ENCODE measurements at regions not wholly inside any gene's neighbourhood (a gene's known extent, or its start where the extent isn't known, plus 50 kb on each side); places are given as distances from the start of the nearest gene placed in this dataset.
A peak's percentile ranks its signal among the peaks of the same experiment; 100 is the strongest.

DNA sequence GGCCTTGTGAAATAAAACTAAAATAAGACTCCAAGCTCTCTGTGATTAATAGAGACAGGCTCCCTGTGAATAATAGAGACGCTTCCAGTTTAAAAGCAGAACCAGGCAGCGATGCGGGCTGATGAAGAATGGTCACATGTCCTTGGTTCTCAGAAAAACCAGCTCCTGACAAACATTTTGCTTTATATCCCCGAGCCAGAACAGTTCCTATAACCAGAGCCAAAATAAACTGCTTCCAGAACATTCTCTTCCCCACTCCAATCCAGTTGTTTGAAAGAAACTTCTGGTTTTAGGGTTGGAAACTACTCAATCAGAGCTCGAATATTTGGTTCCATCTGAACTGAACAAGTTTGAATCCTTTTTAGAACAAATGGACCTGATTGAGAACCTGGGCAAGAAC, 213.7 kb downstream of the TSN start:
- DNase-seq (ENCODE audit: low read depth), result no peak

- no peak for DNase-seq (ENCODE audit: low read depth)
These were observed 214.6 kb downstream of the TSN start for GRCh38 chr2:121969766-121970639.

DNA sequence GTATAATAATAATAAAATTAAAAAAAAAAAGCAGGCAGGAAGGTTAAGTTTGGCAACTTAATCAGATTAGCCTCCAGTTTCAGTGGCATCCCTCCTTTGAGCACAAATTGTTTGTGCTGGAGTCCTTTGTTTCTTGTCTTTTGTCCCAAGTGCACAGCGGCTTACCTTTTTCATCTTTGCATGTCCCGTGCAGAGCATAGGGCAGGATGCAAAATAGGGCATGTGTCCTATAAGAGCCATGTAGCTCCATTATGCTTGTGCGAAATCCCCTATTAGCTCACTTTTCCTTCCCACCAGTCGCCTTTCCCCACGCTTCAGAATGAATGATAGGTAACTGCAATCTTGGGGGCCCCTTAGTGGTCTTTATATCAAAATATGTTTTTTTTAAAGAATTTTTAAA, 216.8 kb downstream of the TSN start:
- no peak for DNase-seq (ENCODE audit: low read depth)

DNA sequence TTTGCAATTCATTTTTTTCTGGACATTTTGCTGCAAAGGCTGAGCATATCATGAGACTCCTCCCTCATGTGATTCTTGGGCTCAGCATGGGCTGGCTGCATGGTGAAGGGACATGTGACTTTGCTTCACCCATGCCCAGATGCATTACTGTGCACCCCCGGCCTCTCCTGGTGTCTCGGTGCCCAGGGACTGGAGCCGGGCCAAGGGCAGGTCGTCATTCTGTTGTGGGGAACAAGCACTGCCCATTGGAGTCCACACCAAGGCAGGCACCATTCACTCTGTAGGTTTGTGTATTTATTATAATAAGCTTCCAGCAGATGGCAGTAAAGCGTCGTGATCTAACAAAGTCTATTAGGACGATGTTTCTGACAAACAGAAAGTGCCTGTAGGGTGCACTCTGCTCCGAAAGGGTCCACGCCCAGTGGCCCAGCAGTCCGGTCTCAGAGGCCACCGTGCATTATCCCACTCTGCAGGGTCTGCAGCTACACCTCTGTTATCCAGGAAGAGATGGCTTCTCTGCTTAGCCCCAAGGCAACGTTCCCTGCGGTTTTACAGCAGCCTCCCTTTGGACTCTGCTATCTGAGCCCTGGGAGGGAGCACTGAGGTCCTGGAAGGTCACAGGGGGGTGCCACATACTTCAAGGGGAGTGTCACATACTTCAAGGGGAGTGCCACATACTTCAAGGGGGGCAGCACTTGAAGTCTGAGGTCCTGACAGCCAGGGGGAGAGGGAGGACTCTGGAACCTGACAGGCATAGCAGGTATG, 219.6 kb downstream of the TSN start:
- DNase-seq (ENCODE audit: low read depth), result peak; percentile 3

DNA sequence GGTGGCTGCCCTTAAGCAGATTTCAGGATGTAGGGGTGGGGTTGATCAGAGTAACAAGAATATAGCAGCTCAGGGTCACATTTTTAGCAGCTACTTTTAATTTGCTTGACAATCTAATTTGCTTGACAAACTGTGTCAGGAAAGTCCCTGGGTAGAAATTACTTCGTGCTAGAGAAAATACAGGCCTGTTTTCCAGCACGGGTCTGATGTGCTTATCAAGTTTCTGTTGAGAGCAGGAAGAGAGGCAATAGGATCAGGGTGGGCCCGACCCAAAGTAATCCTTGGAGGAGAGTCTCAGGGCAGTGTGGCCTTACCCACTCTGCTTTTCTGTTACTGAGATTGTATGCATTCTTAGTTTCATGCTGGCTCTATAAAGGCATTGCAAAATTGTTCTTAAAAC, 221.5 kb downstream of the TSN start:
- DNase-seq (ENCODE audit: low read depth), result no peak

DNA sequence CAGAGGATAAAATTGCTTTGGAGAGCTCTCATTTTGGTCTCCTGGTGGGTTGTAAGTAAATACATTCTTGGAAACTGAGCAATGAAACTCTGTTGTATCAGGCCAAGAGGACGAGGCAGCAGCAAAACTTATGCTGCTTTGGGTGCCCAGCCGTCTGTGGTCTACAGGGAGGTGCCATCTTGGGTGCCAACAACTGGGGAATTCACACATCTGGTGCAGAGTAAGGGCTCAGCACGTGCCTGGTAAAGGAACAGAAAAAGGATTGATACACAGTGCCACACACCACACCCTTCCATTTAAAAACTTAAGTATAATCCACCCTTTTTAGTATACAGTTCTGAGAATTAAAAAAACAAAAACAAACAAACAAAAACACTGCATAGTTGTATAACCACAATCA, 221.9 kb downstream of the TSN start:
- DNase-seq (ENCODE audit: low read depth), result no peak

- no peak for DNase-seq (ENCODE audit: low read depth)
These were observed 237.2 kb downstream of the TSN start for GRCh38 chr2:121992700-121993099.

GRCh38 chr2:121993682-121994081, 238.2 kb downstream of the TSN start:
- no peak for DNase-seq (ENCODE audit: low read depth)

DNA sequence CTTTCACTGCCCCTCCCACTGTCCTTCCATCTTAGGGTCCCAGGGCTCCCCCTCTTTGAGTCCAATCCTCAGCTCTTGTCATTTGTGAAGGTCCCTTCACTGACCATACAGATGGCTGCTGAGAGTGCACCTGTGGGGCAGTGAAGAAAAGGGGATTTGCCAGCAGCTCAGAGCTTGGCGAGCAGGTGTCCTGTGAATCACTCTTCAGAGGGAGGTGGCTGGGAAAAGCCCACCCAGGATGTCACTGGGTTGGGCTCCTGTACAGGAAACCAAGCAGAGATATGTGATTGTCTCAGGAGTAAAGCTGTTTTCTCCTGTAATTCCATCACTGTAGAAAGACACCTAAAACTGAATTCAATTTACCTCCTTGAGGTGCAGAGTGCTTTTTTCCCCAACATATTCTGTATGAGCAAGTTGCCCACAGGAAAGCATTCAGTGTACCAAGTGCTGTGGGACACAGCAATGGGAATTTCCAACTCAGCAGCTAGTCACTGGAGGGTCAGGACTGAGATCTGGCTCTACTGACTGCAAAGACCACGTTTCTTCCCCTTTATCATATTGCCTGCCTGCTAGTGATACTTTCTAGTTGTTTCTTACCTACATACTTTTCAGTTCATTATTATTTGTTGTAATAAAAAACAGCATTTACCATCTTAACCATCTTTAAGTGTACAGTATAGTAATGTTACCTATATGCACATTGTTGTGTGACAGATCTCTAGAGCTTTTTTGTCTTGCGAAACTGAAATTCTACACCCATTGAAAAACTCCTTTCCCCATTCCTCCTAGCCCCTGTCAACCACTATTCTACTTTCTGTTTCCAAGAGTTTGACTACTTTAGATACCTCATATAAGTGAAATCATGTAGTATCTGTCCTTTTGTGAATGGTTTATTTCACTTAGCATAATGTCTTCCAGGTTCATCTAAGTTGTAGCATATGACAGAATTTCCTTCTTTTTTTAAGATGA, 239.1 kb downstream of the TSN start:
- no peak for DNase-seq (ENCODE audit: low read depth)

DNA sequence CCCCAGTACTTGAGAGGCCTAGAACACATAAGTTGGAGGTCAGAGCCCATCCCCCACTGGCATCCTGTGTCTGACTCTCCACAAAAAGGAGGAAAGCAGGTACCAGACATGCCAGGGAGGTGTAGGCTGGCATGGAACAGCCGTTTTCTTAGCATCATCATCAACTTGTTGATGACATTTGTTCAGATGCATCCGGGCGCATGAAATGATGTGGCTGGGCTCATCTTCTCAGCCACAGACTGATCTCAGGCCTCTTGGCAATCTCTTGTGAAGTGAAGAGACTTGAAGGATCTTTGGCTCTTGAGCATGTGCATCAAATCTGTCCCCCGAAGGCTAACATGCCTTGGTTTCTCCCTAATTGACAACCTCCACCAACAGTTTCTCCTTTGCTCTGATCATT, 243.3 kb downstream of the TSN start:
- DNase-seq (ENCODE audit: low read depth), result no peak

DNA sequence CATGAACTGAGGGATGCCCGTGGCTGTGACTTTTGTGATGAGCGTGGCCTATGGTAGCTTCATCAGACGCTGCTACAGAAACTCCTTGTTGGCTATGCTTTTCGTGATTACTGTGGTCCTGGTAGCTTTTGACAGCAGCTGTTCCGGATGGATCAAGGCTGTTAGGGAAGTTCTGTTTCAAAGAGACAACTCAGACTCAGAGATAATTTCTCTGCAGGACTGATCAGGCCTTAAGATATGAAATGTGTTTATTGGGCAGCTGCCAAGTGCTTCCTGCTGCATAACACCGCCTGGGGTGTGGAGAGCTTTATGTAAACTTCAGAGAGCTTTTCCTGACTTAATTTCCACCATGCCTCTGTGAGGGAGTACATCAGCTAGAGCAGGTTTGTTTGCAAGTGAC, 243.8 kb downstream of the TSN start:
- no peak for DNase-seq (ENCODE audit: low read depth)

DNA sequence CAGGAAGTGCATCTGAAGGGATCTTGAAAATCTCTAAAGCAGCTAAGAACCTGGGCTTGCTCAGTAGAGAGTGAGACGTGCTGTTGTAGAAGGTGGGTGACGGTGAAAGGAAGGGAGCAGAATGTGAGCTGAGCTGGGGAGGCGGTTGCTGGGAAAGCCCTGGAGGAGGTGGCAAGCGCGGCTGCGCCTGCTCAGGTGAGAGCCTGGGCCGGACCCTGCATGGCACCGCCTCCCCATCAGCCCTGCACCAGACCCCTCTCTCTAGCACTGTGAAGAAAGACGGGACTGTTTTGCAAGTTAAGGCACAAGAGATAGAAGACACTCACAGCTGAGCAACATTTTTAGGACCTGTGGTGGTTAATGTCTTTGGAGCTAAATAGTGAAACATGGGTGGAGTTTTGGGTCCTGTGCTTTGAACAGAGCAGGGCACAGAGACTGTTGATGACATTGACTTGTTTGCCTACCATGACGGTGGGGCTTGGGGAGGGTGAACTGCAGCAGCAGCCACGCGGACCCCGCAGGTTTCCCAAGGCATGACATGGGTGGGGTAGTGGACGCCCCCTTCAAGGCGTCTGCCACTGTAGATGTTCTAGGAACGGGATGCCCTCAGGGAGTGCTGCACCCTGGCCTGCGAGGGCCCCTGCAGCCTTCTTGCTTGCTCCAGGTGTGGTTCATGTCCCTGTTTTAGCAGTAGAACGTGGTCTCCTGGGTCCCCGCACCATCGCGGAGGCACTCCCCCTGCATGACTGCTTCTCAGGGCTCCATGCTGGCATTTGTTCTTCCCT, 245.3 kb downstream of the TSN start:
- DNase-seq (ENCODE audit: low read depth), result no peak

- DNase-seq (ENCODE audit: low read depth), result no peak
These were observed 246.0 kb downstream of the TSN start for GRCh38 chr2:122001441-122001874.

- no peak for DNase-seq (ENCODE audit: low read depth)
These were observed 247.9 kb downstream of the TSN start for GRCh38 chr2:122003196-122003940.

DNA sequence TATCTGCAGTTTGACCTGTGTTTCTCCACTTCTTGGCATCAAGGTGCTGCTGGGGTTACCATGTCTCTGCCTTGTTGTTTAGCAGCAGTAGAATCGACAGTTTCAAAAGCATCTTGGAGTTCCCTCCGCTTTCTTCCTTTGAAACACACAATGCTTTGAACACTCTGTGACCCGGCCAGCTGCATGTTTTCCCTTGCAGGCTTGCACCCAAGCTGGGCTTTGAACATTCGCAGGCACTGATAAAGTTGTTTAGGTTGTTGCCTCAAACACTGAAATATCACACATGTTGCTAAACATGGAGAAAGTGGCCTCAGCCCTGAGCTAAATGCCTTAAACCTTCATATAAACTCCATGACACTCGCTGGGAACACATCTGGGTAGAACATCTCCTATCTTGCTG, 251.7 kb downstream of the TSN start:
- no peak for DNase-seq (ENCODE audit: low read depth)

DNA sequence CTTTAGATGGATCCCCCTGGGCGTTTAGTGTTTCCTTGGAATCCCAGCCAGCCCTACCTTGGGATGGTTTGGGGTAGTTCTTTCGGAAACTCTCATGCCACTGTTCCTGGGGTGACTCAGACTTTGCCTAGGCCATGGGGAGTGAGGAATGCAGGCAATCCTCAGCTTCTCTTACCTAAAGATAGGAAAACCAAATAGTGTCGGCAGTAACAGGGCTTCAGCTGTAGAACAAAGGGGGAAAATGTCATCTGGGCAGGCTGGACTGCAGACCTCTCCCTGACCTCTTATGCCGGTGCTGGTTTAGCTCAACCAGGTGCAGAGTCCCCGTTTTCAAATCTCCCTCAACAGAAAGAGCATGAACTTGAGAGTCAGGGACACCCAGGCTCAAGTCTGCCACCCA, 252.1 kb downstream of the TSN start:
- DNase-seq (ENCODE audit: low read depth), result no peak

DNA sequence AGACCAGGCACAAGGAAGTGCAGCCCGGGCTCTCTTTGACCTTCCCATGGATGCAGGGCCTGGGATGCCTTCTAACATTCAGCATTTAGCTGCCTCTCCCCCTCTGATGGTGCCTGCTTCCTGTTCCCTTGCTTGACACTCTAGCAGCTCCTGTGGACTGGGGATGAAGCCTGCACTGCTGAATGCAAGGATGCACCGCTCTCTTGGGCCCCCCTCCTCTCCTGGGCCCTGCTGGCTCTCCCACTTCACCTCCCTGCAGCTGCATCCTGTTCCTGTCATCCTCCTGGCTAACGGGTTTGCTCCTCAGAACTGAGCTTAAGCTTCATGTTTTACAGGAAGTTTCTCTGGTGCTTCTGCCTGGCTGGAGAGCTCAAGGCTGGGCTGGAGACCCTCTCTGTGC, 254.1 kb downstream of the TSN start:
- DNase-seq (ENCODE audit: low read depth), result no peak

DNA sequence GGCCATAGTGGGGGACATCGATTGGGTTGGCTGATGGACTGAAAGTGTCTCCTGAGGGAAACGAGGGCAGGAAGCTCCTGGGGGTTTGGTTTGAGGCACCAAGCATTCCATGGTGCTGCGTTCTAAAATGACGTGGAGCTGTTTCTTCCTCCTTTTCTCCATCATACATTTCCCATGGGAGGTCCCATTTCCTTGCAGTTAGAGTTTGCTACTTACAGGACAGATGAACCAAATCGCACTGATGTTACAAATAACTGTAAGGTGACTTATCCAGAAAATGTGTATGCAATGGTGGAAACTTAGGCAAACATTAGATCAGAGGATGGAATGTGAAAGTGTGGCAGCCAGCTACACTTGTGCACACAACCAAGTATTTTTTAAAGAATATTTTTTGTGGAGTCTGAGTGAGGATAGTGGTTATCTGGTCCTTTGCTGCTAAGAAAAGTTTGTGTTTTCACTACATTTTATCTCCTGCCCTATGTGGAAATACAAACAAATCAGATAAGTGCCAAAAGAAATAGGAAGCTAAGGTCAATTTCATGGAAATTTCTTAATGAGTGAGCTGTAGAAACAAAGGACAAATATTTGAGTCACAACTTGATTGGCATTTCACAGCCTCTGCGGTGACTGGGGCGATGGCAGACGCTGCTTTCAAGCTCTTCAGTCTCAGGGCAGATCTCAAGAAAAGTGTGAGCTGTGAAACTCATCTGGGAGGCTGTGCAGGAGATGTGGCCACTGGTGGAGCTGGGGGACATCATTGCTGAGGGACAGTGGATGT, 256.2 kb downstream of the TSN start:
- DNase-seq (ENCODE audit: low read depth), result no peak

- no peak for DNase-seq (ENCODE audit: low read depth)
These were observed 263.3 kb downstream of the TSN start for GRCh38 chr2:122018736-122019135.

GRCh38 chr2:122019724-122020123, 264.3 kb downstream of the TSN start:
- no peak for DNase-seq (ENCODE audit: low read depth)

Measured in stimulated activated CD8-positive, alpha-beta memory T cell treated with anti-CD3 and anti-CD28 coated beads, Interleukin-12 subunit alpha, Interleukin-12 subunit beta, amount 100 ng/mL, for 4 hours (primary cell).